ENCODE measurements at regions not wholly inside any gene's neighbourhood (a gene's known extent, or its start where the extent isn't known, plus 50 kb on each side); places are given as distances from the start of the nearest gene placed in this dataset.

DNA sequence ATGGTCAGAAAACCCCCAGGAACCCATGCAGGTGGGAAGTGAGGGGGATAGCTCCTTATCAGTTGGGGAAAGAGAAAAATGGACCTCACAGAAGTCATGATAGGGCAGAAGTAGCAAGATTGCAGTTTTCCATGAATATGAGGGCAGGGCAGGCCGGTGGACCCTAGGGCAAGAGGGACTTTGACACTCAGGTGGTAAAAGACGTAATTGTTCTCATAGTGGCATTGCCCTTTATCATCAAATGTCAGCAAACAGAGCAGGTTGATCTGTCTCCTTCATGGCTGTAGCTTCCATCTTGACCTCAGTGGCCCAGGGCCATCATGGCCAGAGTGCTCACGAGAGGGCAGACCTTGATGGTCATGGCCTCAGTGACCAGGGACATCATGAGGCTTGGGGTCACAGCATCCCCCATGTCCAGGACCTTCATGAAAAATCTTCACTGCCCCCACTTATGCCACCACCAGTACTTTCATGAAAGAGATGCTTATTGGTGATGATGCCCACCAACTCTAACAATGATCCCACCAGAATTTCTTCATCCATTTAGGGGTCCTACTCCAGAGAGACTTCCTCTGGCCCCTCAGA, 127.1 kb downstream of the SNX19 start:
- Histone ChIP-seq H3K27me3 (ENCODE audit: insufficient read depth, low read length, poor library complexity, severe bottlenecking) (no peaks in the 10 kb centered on the region), H3K27ac (ENCODE audit: low read depth, low read length) (no peak overlapping the region), H3K4me3 (ENCODE audit: low read length) (no peak overlapping the region), H3K4me1 (ENCODE audit: insufficient read depth, low read length) (no peaks in the 10 kb centered on the region), H3K9me3 (ENCODE audit: low read length) (no peaks in the 10 kb centered on the region), H3K36me3 (ENCODE audit: insufficient read depth, low read length) (no peaks in the 10 kb centered on the region)
- Mint-ChIP-seq H3K27ac (peak overlapping the region in 1 of 8 donors; percentile 30), H3K4me3 (no peak overlapping the region), H3K36me3 (peaks cover 0 to 8% (median 0%) of the 10 kb centered on the region in 3 donors), H3K27me3 (peaks cover 3 to 45% of the 10 kb centered on the region in 2 donors), H3K9me3 (peaks cover 8 to 26% (median 12%) of the 10 kb centered on the region in 5 donors), H3K4me1 (no peaks in the 10 kb centered on the region)
- CTCF ChIA-PET, result no interaction called here
- POLR2A ChIA-PET, result no interaction called here
- no peak for DNase-seq

DNA sequence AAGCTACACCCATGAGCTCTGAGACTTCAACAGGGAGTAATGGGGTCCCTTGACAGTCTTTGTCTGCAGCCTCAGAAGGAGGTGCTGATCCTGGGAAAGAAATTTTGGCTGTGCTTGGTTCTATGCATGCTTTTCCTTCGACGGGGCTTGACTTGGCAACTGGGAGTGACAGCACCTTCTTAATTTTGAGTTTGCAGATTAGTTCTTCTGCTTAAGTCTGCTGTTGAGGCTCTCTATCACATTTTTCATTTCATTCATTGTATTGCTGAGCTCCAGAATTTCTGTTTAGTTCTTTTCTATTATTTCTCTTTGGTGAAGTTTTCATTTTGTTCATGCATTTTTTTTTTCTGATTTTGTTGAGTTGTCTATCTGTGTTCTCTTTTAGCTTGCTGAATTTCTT, 125.6 kb downstream of the SNX19 start:
- Mint-ChIP-seq H3K36me3 (peaks cover 0 to 8% (median 0%) of the 10 kb centered on the region in 3 donors), H3K27ac (no peak overlapping the region), H3K4me1 (no peaks in the 10 kb centered on the region), H3K4me3 (no peak overlapping the region), H3K27me3 (peaks cover 3 to 47% of the 10 kb centered on the region in 2 donors), H3K9me3 (peaks cover 8 to 26% (median 12%) of the 10 kb centered on the region in 5 donors)
- Histone ChIP-seq H3K4me3 (ENCODE audit: low read length) (no peak overlapping the region), H3K36me3 (ENCODE audit: insufficient read depth, low read length) (no peaks in the 10 kb centered on the region), H3K27ac (ENCODE audit: low read depth, low read length) (no peak overlapping the region), H3K27me3 (ENCODE audit: insufficient read depth, low read length, poor library complexity, severe bottlenecking) (no peaks in the 10 kb centered on the region), H3K4me1 (ENCODE audit: insufficient read depth, low read length) (no peaks in the 10 kb centered on the region), H3K9me3 (ENCODE audit: low read length) (no peaks in the 10 kb centered on the region)
- DNase-seq, result no peak
- CTCF ChIA-PET, result no interaction called here
- POLR2A ChIA-PET, result no interaction called here

DNA sequence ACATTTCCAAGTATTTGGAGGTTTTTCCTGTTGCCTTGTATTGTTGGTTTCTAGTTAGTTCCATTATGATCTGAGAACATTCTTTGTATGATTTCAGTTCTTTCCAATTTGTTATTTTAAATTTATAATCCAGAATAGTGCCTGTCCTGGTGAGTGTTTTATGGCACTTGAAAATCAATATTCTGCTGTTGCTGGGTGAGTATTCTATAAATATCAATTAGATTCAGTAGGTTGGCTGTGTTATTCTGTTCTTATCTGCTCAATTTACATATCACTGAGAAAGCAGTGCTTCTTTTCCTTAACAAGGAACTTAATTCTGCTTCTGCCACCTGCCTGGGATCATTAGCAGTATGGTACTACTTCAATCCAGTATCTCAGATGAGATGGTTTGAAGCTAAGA, 123.5 kb downstream of the SNX19 start:
- ChIA-PET CTCF (no interaction called here), POLR2A (no interaction called here)
- no peak for DNase-seq
- no peaks in the 10 kb centered on the region for H3K36me3 ChIP-seq (ENCODE audit: insufficient read depth, low read length)
- H3K27ac Mint-ChIP-seq, result no peak overlapping the region
- no peaks in the 10 kb centered on the region for H3K9me3 ChIP-seq (ENCODE audit: low read length)
- no peak overlapping the region for H3K4me3 Mint-ChIP-seq
- H3K27me3 Mint-ChIP-seq, result peaks cover 1 to 41% of the 10 kb centered on the region in 2 donors
- H3K9me3 Mint-ChIP-seq, result peaks cover 8 to 27% (median 12%) of the 10 kb centered on the region in 5 donors
- no peaks in the 10 kb centered on the region for H3K4me1 ChIP-seq (ENCODE audit: insufficient read depth, low read length)
- H3K36me3 Mint-ChIP-seq, result peaks cover 0 to 8% (median 0%) of the 10 kb centered on the region in 3 donors
- H3K27me3 ChIP-seq (ENCODE audit: insufficient read depth, low read length, poor library complexity, severe bottlenecking), result no peaks in the 10 kb centered on the region
- no peaks in the 10 kb centered on the region for H3K4me1 Mint-ChIP-seq
- no peak overlapping the region for H3K4me3 ChIP-seq (ENCODE audit: low read length)
- H3K27ac ChIP-seq (ENCODE audit: low read depth, low read length), result no peak overlapping the region

DNA sequence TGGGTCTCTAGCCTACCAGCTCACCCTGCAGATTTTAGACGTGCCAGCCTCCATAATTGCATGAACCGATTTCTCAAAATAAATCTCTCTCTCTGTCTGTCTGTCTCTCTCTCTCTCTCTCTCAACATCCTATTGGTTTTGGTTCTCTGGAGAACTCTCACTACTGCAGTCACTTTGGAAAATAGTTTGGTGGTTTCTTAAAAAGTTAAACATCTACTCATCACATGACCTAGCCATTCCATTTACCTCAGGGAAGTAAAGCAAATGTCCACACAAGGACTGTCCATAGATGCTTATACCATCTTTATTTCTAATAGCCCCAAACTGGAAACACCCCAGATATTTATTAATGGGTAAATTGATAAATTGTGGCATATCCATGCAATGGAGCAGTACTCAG, 119.5 kb downstream of the SNX19 start:
- Histone ChIP-seq H3K27ac (ENCODE audit: low read depth, low read length) (no peak overlapping the region), H3K4me3 (ENCODE audit: low read length) (no peak overlapping the region), H3K4me1 (ENCODE audit: insufficient read depth, low read length) (no peaks in the 10 kb centered on the region), H3K36me3 (ENCODE audit: insufficient read depth, low read length) (no peaks in the 10 kb centered on the region), H3K27me3 (ENCODE audit: insufficient read depth, low read length, poor library complexity, severe bottlenecking) (no peaks in the 10 kb centered on the region), H3K9me3 (ENCODE audit: low read length) (no peaks in the 10 kb centered on the region)
- Mint-ChIP-seq H3K9me3 (peaks cover 0 to 8% (median 0%) of the 10 kb centered on the region in 5 donors), H3K4me1 (no peaks in the 10 kb centered on the region), H3K4me3 (no peak overlapping the region), H3K36me3 (no peaks in the 10 kb centered on the region), H3K27me3 (peaks cover 0 to 20% of the 10 kb centered on the region in 2 donors), H3K27ac (no peak overlapping the region)
- no peak for DNase-seq
- ChIA-PET CTCF (no interaction called here), POLR2A (no interaction called here)

DNA sequence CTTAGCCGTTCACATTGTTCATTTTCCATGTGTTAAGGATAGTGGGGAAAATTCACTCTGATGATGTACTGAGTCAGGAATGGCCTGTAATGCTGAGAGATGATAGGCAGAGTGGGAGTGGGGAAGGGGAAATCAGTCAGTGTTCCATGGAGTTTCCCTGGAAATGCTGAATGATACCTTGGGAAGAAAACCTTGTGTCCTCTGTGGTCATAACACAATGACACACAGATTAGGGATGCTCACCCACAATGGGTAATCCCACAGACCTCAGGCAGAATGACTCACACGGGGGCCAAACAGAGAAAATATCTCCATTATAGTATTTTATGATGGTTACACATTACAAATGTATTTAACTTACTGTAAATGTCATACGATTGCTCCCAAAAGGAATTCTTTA, 118.0 kb downstream of the SNX19 start:
- Mint-ChIP-seq H3K9me3 (peaks cover 0 to 4% (median 0%) of the 10 kb centered on the region in 5 donors), H3K27me3 (peaks cover 0 to 11% of the 10 kb centered on the region in 2 donors), H3K4me1 (no peaks in the 10 kb centered on the region), H3K4me3 (no peak overlapping the region), H3K36me3 (no peaks in the 10 kb centered on the region), H3K27ac (no peak overlapping the region)
- no peak overlapping the region for H3K4me3 ChIP-seq (ENCODE audit: low read length)
- no peak for DNase-seq
- no peaks in the 10 kb centered on the region for H3K36me3 ChIP-seq (ENCODE audit: insufficient read depth, low read length)
- CTCF ChIA-PET, result no interaction called here
- no peaks in the 10 kb centered on the region for H3K4me1 ChIP-seq (ENCODE audit: insufficient read depth, low read length)
- POLR2A ChIA-PET, result no interaction called here
- no peaks in the 10 kb centered on the region for H3K9me3 ChIP-seq (ENCODE audit: low read length)
- no peak overlapping the region for H3K27ac ChIP-seq (ENCODE audit: low read depth, low read length)
- H3K27me3 ChIP-seq (ENCODE audit: insufficient read depth, low read length, poor library complexity, severe bottlenecking), result no peaks in the 10 kb centered on the region

DNA sequence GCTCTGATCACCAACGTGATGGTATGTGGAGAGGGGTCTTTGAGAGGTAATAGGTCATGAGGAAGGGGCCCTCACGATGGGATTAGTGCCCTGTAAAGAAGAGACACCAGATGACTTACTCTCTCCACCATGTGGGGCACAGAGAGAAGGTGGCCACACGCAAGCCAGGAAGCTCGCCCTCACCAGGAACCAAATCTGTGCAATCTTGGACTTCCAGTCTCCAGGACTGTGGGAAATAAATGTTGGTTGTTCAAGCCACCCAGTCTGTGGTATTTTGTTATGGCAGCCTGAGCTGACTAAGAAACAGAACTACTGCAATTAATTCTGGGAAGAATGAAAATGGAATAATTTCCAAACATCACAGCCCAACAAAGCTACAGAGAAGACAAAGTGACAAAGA, 117.5 kb downstream of the SNX19 start:
- Mint-ChIP-seq H3K36me3 (no peaks in the 10 kb centered on the region), H3K4me1 (no peaks in the 10 kb centered on the region), H3K27ac (no peak overlapping the region), H3K9me3 (peaks cover 0 to 4% (median 0%) of the 10 kb centered on the region in 5 donors), H3K4me3 (no peak overlapping the region), H3K27me3 (peaks cover 0 to 8% of the 10 kb centered on the region in 2 donors)
- CTCF ChIA-PET, result no interaction called here
- H3K27me3 ChIP-seq (ENCODE audit: insufficient read depth, low read length, poor library complexity, severe bottlenecking), result no peaks in the 10 kb centered on the region
- H3K4me1 ChIP-seq (ENCODE audit: insufficient read depth, low read length), result no peaks in the 10 kb centered on the region
- H3K9me3 ChIP-seq (ENCODE audit: low read length), result no peaks in the 10 kb centered on the region
- DNase-seq, result no peak
- POLR2A ChIA-PET, result no interaction called here
- no peak overlapping the region for H3K4me3 ChIP-seq (ENCODE audit: low read length)
- no peaks in the 10 kb centered on the region for H3K36me3 ChIP-seq (ENCODE audit: insufficient read depth, low read length)
- H3K27ac ChIP-seq (ENCODE audit: low read depth, low read length), result no peak overlapping the region

DNA sequence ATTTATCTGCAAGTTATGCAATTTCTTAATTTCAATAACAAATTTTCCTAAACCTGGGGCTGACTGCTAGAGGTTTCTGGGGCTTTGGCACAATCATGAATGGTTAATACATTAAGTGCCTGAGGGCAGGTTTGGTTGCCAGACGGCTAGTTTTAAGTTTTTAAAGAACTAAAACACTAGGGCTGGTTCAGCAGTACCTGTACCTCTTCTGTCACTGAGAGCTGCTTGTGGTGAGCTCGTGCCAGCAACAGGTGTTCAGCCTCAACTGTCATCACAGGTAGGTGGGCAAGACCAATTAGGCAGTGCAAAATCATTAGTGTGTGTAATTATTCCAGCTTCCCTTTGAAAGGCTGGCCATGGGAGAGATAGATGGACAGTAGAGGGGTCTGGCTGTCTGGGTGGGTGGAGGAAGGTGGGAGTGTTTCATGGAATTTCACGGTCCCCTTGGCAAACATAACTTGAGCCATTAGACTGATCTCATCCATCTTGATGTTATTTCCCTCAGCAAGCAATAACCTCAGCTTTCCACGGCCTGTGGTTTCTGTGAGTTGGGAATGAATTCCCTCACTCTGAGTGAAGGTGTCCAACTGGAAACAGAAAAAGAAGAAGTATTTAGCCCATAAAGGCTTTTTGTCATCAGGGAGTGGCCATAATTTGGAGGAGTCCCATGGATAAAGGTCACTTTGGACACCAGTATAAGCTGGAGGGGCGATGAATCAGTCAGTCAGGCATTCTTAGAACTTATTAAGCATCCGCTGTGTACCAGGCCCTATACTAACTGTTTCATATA, 114.8 kb downstream of the SNX19 start:
- ChIA-PET POLR2A (no interaction called here), CTCF (no interaction called here)
- Histone ChIP-seq H3K36me3 (ENCODE audit: insufficient read depth, low read length) (no peaks in the 10 kb centered on the region), H3K27me3 (ENCODE audit: insufficient read depth, low read length, poor library complexity, severe bottlenecking) (no peaks in the 10 kb centered on the region), H3K4me3 (ENCODE audit: low read length) (no peak overlapping the region), H3K4me1 (ENCODE audit: insufficient read depth, low read length) (no peaks in the 10 kb centered on the region), H3K9me3 (ENCODE audit: low read length) (no peaks in the 10 kb centered on the region), H3K27ac (ENCODE audit: low read depth, low read length) (no peak overlapping the region)
- no peak overlapping the region for H3K27ac Mint-ChIP-seq
- H3K27me3 Mint-ChIP-seq, result peaks cover 5 to 8% of the 10 kb centered on the region in 2 donors
- no peak overlapping the region for H3K4me3 Mint-ChIP-seq
- no peaks in the 10 kb centered on the region for H3K4me1 Mint-ChIP-seq
- H3K36me3 Mint-ChIP-seq, result no peaks in the 10 kb centered on the region
- DNase-seq, result no peak
- peaks cover 0 to 4% (median 0%) of the 10 kb centered on the region in 5 donors for H3K9me3 Mint-ChIP-seq

DNA sequence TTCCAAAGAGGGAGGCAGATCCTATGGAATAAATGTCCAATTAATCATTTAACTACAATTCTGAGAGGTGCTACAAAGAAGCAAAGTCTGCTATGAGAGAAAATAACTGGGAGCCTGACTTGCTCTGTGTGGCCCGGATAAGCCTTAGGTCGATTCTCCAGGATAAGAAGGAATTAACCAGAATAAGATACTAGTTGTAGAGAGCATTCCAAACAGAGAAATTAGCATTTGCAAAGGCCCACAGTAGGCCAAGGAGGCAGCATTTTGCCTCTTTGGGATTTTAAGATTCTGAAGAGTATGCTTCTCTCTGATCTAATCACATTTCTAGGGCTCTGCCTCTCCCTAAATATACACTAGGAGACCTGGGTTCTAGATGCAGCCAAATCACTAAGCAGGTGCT, 113.7 kb downstream of the SNX19 start:
- ChIA-PET POLR2A (no interaction called here), CTCF (no interaction called here)
- Mint-ChIP-seq H3K4me3 (no peak overlapping the region), H3K4me1 (no peaks in the 10 kb centered on the region), H3K27ac (no peak overlapping the region), H3K27me3 (peaks cover 5 to 8% of the 10 kb centered on the region in 2 donors), H3K36me3 (no peaks in the 10 kb centered on the region), H3K9me3 (peaks cover 0 to 2% (median 0%) of the 10 kb centered on the region in 5 donors)
- Histone ChIP-seq H3K27ac (ENCODE audit: low read depth, low read length) (no peak overlapping the region), H3K36me3 (ENCODE audit: insufficient read depth, low read length) (no peaks in the 10 kb centered on the region), H3K9me3 (ENCODE audit: low read length) (no peaks in the 10 kb centered on the region), H3K4me1 (ENCODE audit: insufficient read depth, low read length) (no peaks in the 10 kb centered on the region), H3K27me3 (ENCODE audit: insufficient read depth, low read length, poor library complexity, severe bottlenecking) (no peaks in the 10 kb centered on the region), H3K4me3 (ENCODE audit: low read length) (no peak overlapping the region)
- DNase-seq, result no peak

Data from CD8-positive, alpha-beta memory T cell (primary cell).